MM.1S (cell line): ENCODE measurements at regions not wholly inside any gene's neighbourhood (a gene's known extent, or its start where the extent isn't known, plus 50 kb on each side); places are given as distances from the start of the nearest gene placed in this dataset.
"Not testable (repeated sequence)": the region's sequence is repeated elsewhere in the genome, so short reads cannot be mapped to it uniquely, and the experiment has no call there.

Experiments used
- DNase-seq: peaks from one replicate; pipeline ENCODE4 v3.0.0-alpha.2; 2015
- H2AFZ ChIP-seq: fragments of 300-600 bp; sonication (generic); 2 replicates; pipeline ENCODE4 v1.6.0; 2016; ENCODE audit warnings: antibody characterized with exemption, low read length
- H3F3A ChIP-seq: fragments of 300-600 bp; sonication (generic); 2 replicates; pipeline ENCODE4 v1.6.1; 2016; ENCODE audit warnings: mild to moderate bottlenecking, antibody characterized with exemption, low read length, moderate library complexity, mixed read lengths; ENCODE audit not compliant: insufficient read depth
- H3K27ac ChIP-seq: fragments of 300-600 bp; sonication (generic); 2 replicates; pipeline ENCODE4 v1.5.1; 2016; ENCODE audit warnings: mild to moderate bottlenecking, low read length
- H3K27me3 ChIP-seq: fragments of 300-600 bp; sonication (generic); replicated peaks from 2 replicates; pipeline ENCODE4 v1.6.0; 2016; ENCODE audit warnings: low read length; ENCODE audit not compliant: insufficient read depth
- H3K36me3 ChIP-seq: fragments of 300-600 bp; sonication (generic); replicated peaks from 2 replicates; pipeline ENCODE4 v1.6.1; 2016; ENCODE audit warnings: mild to moderate bottlenecking, low read length, mixed read lengths; ENCODE audit not compliant: insufficient read depth
- H3K4me1 ChIP-seq: fragments of 300-600 bp; sonication (generic); 2 replicates; pipeline ENCODE4 v1.6.1; 2016; ENCODE audit warnings: low read length, mixed read lengths
- H3K4me2 ChIP-seq: fragments of 300-600 bp; sonication (generic); 2 replicates; pipeline ENCODE4 v1.6.0; 2016; ENCODE audit warnings: low read depth, low read length
- H3K4me3 ChIP-seq: fragments of 300-600 bp; sonication (generic); 2 replicates; pipeline ENCODE4 v1.5.1; 2016; ENCODE audit warnings: low read length, mixed read lengths
- H3K79me2 ChIP-seq: fragments of 300-600 bp; sonication (generic); 2 replicates; pipeline ENCODE4 v1.6.1; 2016; ENCODE audit warnings: mixed run types, low read length, mixed read lengths
- H3K9ac ChIP-seq: fragments of 300-600 bp; sonication (generic); 2 replicates; pipeline ENCODE4 v1.6.1; 2016; ENCODE audit warnings: low read length, mixed read lengths
- H3K9me2 ChIP-seq: fragments of 300-600 bp; sonication (generic); replicated peaks from 2 replicates; pipeline ENCODE4 v1.6.1; 2016; ENCODE audit warnings: mild to moderate bottlenecking, low read length, mixed read lengths; ENCODE audit not compliant: insufficient read depth
- H3K9me3 ChIP-seq: fragments of 300-600 bp; sonication (generic); replicated peaks from 2 replicates; pipeline ENCODE4 v1.6.1; 2016; ENCODE audit warnings: mild to moderate bottlenecking, low read length, mixed read lengths; ENCODE audit not compliant: insufficient read depth
- H4K20me1 ChIP-seq: fragments of 300-600 bp; sonication (generic); 2 replicates; pipeline ENCODE4 v1.6.1; 2016; ENCODE audit warnings: mild to moderate bottlenecking, low read length, moderate library complexity, mixed read lengths; ENCODE audit not compliant: insufficient read depth

GRCh38 chr15:31643955-31644354 is 317.3 kb downstream of the KLF13 start:
- H2AFZ ChIP-seq, result not testable (repeated sequence)

GRCh38 chr15:31644761-31645160 is 318.1 kb downstream of the KLF13 start:
- H3K4me2 ChIP-seq, H4K20me1 ChIP-seq, H3K79me2 ChIP-seq, H3K9me2 ChIP-seq, H3K27me3 ChIP-seq, H3K4me1 ChIP-seq, H3K36me3 ChIP-seq, H2AFZ ChIP-seq, DNase-seq, H3K9ac ChIP-seq, H3K27ac ChIP-seq, H3K4me3 ChIP-seq, H3K9me3 ChIP-seq, H3F3A ChIP-seq: not testable (repeated sequence)

More at GRCh38 chr15:31643955-31644354, 317.3 kb downstream of the KLF13 start:
- not testable (repeated sequence) for H3K4me3 ChIP-seq, H3K79me2 ChIP-seq, H3K27me3 ChIP-seq, H3K36me3 ChIP-seq, H3K9me3 ChIP-seq, H4K20me1 ChIP-seq, H3K4me2 ChIP-seq, H3K27ac ChIP-seq, H3F3A ChIP-seq, H3K9me2 ChIP-seq, H3K4me1 ChIP-seq, H3K9ac ChIP-seq, DNase-seq

GRCh38 chr15:31647337-31647826 is 320.7 kb downstream of the KLF13 start:
- H3K4me3 ChIP-seq, DNase-seq, H3K27ac ChIP-seq, H3F3A ChIP-seq, H3K9me2 ChIP-seq, H3K27me3 ChIP-seq, H3K9ac ChIP-seq, H3K79me2 ChIP-seq, H3K36me3 ChIP-seq, H4K20me1 ChIP-seq, H3K4me2 ChIP-seq, H3K9me3 ChIP-seq, H2AFZ ChIP-seq, H3K4me1 ChIP-seq: not testable (repeated sequence)

GRCh38 chr15:31649634-31650033 is 323.0 kb downstream of the KLF13 start:
- H3K4me2 ChIP-seq, H3K9me3 ChIP-seq, DNase-seq: not testable (repeated sequence)

GRCh38 chr15:31650055-31650701 is 323.5 kb downstream of the KLF13 start:
- H3F3A ChIP-seq, H3K4me1 ChIP-seq, H3K36me3 ChIP-seq, H3K9ac ChIP-seq, H3K4me3 ChIP-seq, H4K20me1 ChIP-seq, H3K9me3 ChIP-seq, H3K79me2 ChIP-seq, H3K27ac ChIP-seq, H3K9me2 ChIP-seq, H3K27me3 ChIP-seq, DNase-seq, H2AFZ ChIP-seq, H3K4me2 ChIP-seq: not testable (repeated sequence)

More at GRCh38 chr15:31649634-31650033, 323.0 kb downstream of the KLF13 start:
- H3K27me3 ChIP-seq, H3K4me1 ChIP-seq, H3F3A ChIP-seq, H3K27ac ChIP-seq, H3K79me2 ChIP-seq, H3K9me2 ChIP-seq, H4K20me1 ChIP-seq, H3K36me3 ChIP-seq, H2AFZ ChIP-seq, H3K9ac ChIP-seq, H3K4me3 ChIP-seq: not testable (repeated sequence)

GRCh38 chr15:31656915-31657314 is 330.3 kb downstream of the KLF13 start:
- H3K9ac ChIP-seq, H3K4me3 ChIP-seq, H3K36me3 ChIP-seq, H4K20me1 ChIP-seq, H3K9me3 ChIP-seq, H3K4me2 ChIP-seq, H3K79me2 ChIP-seq, H3F3A ChIP-seq, H3K27ac ChIP-seq, DNase-seq, H2AFZ ChIP-seq, H3K27me3 ChIP-seq, H3K4me1 ChIP-seq, H3K9me2 ChIP-seq: not testable (repeated sequence)
